Testis (tissue), 2 donors: ENCODE measurements at regions not wholly inside any gene's neighbourhood (a gene's known extent, or its start where the extent isn't known, plus 50 kb on each side); places are given as distances from the start of the nearest gene placed in this dataset.

ENCODE experiments used
- DNase-seq: peaks from one replicate; pipeline ENCODE4 v3.0.0-alpha.2; 2019
- H3K27ac ChIP-seq, 2 donors: fragments of 200-600 bp; sonication (generic); one replicate each; pipeline ENCODE4 v1.5.1; 2019
- H3K27me3 ChIP-seq: fragments of 200-600 bp; sonication (generic); one replicate; pipeline ENCODE4 v1.5.1; 2019
- H3K36me3 ChIP-seq: fragments of 200-600 bp; sonication (generic); one replicate; pipeline ENCODE4 v1.5.1; 2017; ENCODE audit warnings: low read depth; ENCODE audit errors: missing control alignments
- H3K4me1 ChIP-seq: fragments of 200-600 bp; sonication (generic); one replicate; pipeline ENCODE4 v1.5.1; 2019
- H3K4me3 ChIP-seq, 2 donors: fragments of 200-600 bp; sonication (generic); one replicate each; pipeline ENCODE4 v1.5.1; 2017 to 2019
- H3K9me3 ChIP-seq: fragments of 200-600 bp; sonication (generic); one replicate; pipeline ENCODE4 v1.5.1; 2017
- CTCF ChIP-seq, 3 experiments: fragments of 450-650 bp in 2 of 3; fragments of 200-600 bp in 1 of 3; sonication (generic) in 1 of 3; IDR thresholded peaks; one replicate each; pipeline ENCODE4 v1.5.1; 2016 to 2019; ENCODE audit warnings: antibody characterized with exemption in 3 of 3, mild to moderate bottlenecking in 2 of 3, moderate library complexity in 1 of 3
- POLR2A ChIP-seq: fragments of 450-650 bp; IDR thresholded peaks from one replicate; pipeline ENCODE4 v1.6.1; 2017; ENCODE audit warnings: antibody characterized with exemption, mild to moderate bottlenecking, moderate library complexity
- WGBS, 2 donors: methylation state at CpG; one replicate each; pipeline ENCODE4 v1.1.5; 2018; 5-methylcytosine and 5-hydroxymethylcytosine counted together
- intact Hi-C: fragments of 100-400 bp; cut with DNase I; formaldehyde crosslinking; loops from one replicate; pipeline ENCODE4 v1.15.1; 2023; ENCODE audit warnings: low total_unique reads

- no peak overlapping the region for H3K4me3 ChIP-seq
- no peak for DNase-seq
- intact Hi-C loops = no loop called here
- H3K9me3 ChIP-seq = no peaks in the 10 kb centered on the region
- H3K27me3 ChIP-seq = no peaks in the 10 kb centered on the region
- no peaks in the 10 kb centered on the region for H3K4me1 ChIP-seq
- 93 to 94% methylated on average over 8 of the region's 8 CpGs for WGBS, 2 donors
- H3K27ac ChIP-seq = no peak overlapping the region
- TF ChIP-seq POLR2A = no peak
- TF ChIP-seq CTCF (IDR thresholded peaks at IDR 0.05) = no peak
- no peaks in the 10 kb centered on the region for H3K36me3 ChIP-seq
These were observed 1095.9 kb downstream of the EFNA5 start for GRCh38 chr5:106574820-106575219.

GRCh38 chr5:106566031-106566430 is 1104.7 kb downstream of the EFNA5 start:
- 89 to 91% methylated on average over 4 of the region's 4 CpGs for WGBS, 2 donors

GRCh38 chr5:106545325-106545724 is 1125.4 kb downstream of the EFNA5 start:
- Histone ChIP-seq H3K4me1 (no peaks in the 10 kb centered on the region), H3K9me3 (no peaks in the 10 kb centered on the region), H3K27ac (no peak overlapping the region), H3K4me3 (no peak overlapping the region), H3K36me3 (no peaks in the 10 kb centered on the region), H3K27me3 (no peaks in the 10 kb centered on the region)
- TF ChIP-seq CTCF (IDR thresholded peaks at IDR 0.05) (no peak), POLR2A (no peak)
- 40 to 77% methylated on average over 1 to 2 of the region's 2 CpGs for WGBS, 2 donors
- DNase-seq = no peak
- intact Hi-C loops = no loop called here

More at GRCh38 chr5:106566031-106566430, 1104.7 kb downstream of the EFNA5 start:
- no peak overlapping the region for H3K27ac ChIP-seq
- H3K4me1 ChIP-seq = no peaks in the 10 kb centered on the region
- TF ChIP-seq POLR2A (no peak), CTCF (IDR thresholded peaks at IDR 0.05) (no peak)
- intact Hi-C loops = no loop called here
- no peaks in the 10 kb centered on the region for H3K36me3 ChIP-seq
- DNase-seq = no peak
- H3K4me3 ChIP-seq = no peak overlapping the region
- H3K27me3 ChIP-seq = no peaks in the 10 kb centered on the region
- no peaks in the 10 kb centered on the region for H3K9me3 ChIP-seq

GRCh38 chr5:106543330-106543729 is 1127.4 kb downstream of the EFNA5 start:
- H3K36me3 ChIP-seq = no peaks in the 10 kb centered on the region

More at GRCh38 chr5:106543330-106543729, 1127.4 kb downstream of the EFNA5 start:
- Histone ChIP-seq H3K27me3 (no peaks in the 10 kb centered on the region), H3K9me3 (no peaks in the 10 kb centered on the region), H3K27ac (no peak overlapping the region), H3K4me1 (no peaks in the 10 kb centered on the region), H3K4me3 (no peak overlapping the region)
- WGBS, 2 donors = 86% methylated on average over 1 of the region's 1 CpG
- TF ChIP-seq POLR2A (no peak), CTCF (IDR thresholded peaks at IDR 0.05) (no peak)
- intact Hi-C loops = no loop called here
- DNase-seq = no peak
